ENCODE measurements at regions not wholly inside any gene's neighbourhood (a gene's known extent, or its start where the extent isn't known, plus 50 kb on each side); places are given as distances from the start of the nearest gene placed in this dataset.
"Not testable (repeated sequence)": the region's sequence is repeated elsewhere in the genome, so short reads cannot be mapped to it uniquely, and the experiment has no call there.

DNA sequence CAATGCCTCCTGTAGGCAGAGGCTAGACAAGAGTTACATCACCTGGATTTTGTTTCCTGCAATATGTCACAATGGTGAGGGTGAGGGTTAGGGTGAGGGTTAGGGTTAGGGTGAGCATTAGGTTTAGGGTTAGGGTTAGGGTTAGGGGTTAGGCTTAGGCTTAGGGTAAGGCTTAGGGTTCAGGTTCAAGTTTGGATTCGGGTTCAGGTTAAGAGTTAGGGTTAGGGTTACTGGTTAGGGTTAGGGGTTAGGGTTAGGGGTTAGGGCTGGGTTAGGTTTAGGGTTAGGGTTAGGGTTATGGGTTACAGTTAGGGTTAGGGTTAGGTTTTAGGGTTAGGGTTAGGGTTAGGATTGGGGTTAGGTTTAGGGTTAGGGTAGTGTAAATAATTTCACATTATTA is 138.7 kb upstream of the FRG2B start:
- TF ChIP-seq, protein P1, sequence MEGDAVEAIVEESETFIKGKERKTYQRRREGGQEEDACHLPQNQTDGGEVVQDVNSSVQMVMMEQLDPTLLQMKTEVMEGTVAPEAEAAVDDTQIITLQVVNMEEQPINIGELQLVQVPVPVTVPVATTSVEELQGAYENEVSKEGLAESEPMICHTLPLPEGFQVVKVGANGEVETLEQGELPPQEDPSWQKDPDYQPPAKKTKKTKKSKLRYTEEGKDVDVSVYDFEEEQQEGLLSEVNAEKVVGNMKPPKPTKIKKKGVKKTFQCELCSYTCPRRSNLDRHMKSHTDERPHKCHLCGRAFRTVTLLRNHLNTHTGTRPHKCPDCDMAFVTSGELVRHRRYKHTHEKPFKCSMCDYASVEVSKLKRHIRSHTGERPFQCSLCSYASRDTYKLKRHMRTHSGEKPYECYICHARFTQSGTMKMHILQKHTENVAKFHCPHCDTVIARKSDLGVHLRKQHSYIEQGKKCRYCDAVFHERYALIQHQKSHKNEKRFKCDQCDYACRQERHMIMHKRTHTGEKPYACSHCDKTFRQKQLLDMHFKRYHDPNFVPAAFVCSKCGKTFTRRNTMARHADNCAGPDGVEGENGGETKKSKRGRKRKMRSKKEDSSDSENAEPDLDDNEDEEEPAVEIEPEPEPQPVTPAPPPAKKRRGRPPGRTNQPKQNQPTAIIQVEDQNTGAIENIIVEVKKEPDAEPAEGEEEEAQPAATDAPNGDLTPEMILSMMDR (conservative IDR thresholded peaks at IDR 0.05) = not testable (repeated sequence)
- not testable (repeated sequence) for TF ChIP-seq ZFX (IDR thresholded peaks at IDR 0.05)
